Tibial artery (tissue), 4 donors: ENCODE measurements at regions not wholly inside any gene's neighbourhood (a gene's known extent, or its start where the extent isn't known, plus 50 kb on each side); places are given as distances from the start of the nearest gene placed in this dataset.

ENCODE experiments used
- DNase-seq, 2 donors: peaks; one replicate each; pipeline ENCODE4 v3.0.0-alpha.2; 2019
- H3K27ac ChIP-seq, 2 donors: fragments of 200-600 bp; sonication (generic) in 1 of 2; 1 replicate in 1 of 2; 2 replicates in 1 of 2; pipeline ENCODE4 v1.5.1; 2018 to 2019; ENCODE audit warnings: mild to moderate bottlenecking in 1 of 2
- H3K27me3 ChIP-seq, 2 donors: fragments of 200-600 bp; sonication (generic) in 1 of 2; one replicate each; pipeline versions ENCODE4 v1.5.1 to v1.6.0; 2016 to 2019
- H3K36me3 ChIP-seq, 3 donors: fragments of 200-600 bp; sonication (generic) in 2 of 3; one replicate each; pipeline ENCODE4 v1.5.1; 2016 to 2019; ENCODE audit warnings: mild to moderate bottlenecking in 2 of 3
- H3K4me1 ChIP-seq, 4 donors: fragments of 200-600 bp; sonication (generic) in 2 of 4; 1 replicate in 3 of 4; 2 replicates in 1 of 4; pipeline ENCODE4 v1.5.1; 2016 to 2019
- H3K4me3 ChIP-seq, 2 donors: fragments of 200-600 bp; sonication (generic) in 1 of 2; 1 replicate in 1 of 2; 2 replicates in 1 of 2; pipeline ENCODE4 v1.5.1; 2018 to 2019; ENCODE audit warnings: mild to moderate bottlenecking in 2 of 2
- H3K9me3 ChIP-seq, 3 donors: fragments of 200-600 bp; sonication (generic) in 1 of 3; one replicate each; pipeline ENCODE4 v1.5.1; 2016 to 2019
- intact Hi-C: fragments of 100-400 bp; cut with DNase I; formaldehyde crosslinking; loops from one replicate; pipeline ENCODE4 v1.15.0; 2023; ENCODE audit warnings: low total_unique reads
- TF ChIP-seq, protein P1 (sequence below), 2 experiments: fragments of 200-600 bp in 1 of 2; fragments of 450-650 bp in 1 of 2; IDR thresholded peaks; one replicate each; pipeline ENCODE4 v1.5.1; 2017 to 2019; ENCODE audit warnings: antibody characterized with exemption in 2 of 2, mild to moderate bottlenecking in 1 of 2, moderate library complexity in 1 of 2

DNA sequence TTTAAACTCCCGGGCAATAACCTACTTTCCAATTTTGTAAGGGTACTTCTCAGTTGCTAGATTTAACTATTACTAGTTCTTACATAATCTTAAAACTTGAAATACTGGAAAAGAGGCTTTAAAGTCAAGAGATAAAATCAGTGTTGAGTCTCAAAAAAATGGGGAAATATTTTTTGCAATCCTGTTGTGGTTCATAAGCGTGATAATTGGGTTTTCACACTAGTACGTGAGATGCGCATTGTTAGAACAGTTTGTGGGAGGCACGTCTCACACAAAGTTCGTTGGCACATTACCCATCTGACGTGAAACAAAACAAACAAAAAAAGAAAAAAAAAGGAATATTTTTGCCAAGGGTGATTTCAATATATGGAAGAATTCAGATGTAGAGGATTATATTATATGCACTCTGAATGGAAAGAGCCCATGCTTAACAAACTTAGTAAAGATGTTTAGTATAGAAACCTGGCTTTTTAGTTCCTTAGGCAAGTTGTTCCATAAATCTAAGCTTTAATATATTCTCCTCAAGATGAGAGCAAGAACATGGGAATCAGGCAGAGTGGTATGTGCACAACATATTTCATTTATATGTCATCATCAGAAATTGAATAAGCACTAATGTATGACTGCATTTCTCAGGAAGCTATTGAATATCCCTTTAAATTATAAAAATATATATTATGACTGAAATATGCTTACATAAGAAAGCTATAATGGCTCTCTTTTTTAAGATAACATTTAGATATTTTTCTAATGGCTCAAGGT lies 73.9 kb upstream of the TNFSF4 start:
- no peaks in the 10 kb centered on the region for H3K4me1 ChIP-seq
- H3K9me3 ChIP-seq = no peaks in the 10 kb centered on the region
- DNase-seq = no peak
- H3K4me3 ChIP-seq = no peak overlapping the region
- H3K27ac ChIP-seq = no peak overlapping the region
- H3K27me3 ChIP-seq = no peaks in the 10 kb centered on the region
- H3K36me3 ChIP-seq = no peaks in the 10 kb centered on the region
- intact Hi-C loops = no loop called here
- TF ChIP-seq, protein P1, sequence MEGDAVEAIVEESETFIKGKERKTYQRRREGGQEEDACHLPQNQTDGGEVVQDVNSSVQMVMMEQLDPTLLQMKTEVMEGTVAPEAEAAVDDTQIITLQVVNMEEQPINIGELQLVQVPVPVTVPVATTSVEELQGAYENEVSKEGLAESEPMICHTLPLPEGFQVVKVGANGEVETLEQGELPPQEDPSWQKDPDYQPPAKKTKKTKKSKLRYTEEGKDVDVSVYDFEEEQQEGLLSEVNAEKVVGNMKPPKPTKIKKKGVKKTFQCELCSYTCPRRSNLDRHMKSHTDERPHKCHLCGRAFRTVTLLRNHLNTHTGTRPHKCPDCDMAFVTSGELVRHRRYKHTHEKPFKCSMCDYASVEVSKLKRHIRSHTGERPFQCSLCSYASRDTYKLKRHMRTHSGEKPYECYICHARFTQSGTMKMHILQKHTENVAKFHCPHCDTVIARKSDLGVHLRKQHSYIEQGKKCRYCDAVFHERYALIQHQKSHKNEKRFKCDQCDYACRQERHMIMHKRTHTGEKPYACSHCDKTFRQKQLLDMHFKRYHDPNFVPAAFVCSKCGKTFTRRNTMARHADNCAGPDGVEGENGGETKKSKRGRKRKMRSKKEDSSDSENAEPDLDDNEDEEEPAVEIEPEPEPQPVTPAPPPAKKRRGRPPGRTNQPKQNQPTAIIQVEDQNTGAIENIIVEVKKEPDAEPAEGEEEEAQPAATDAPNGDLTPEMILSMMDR (IDR thresholded peaks at IDR 0.05) = no peak

- Histone ChIP-seq H3K27me3 (no peaks in the 10 kb centered on the region), H3K9me3 (no peaks in the 10 kb centered on the region), H3K4me3 (no peak overlapping the region), H3K36me3 (no peaks in the 10 kb centered on the region), H3K4me1 (no peaks in the 10 kb centered on the region), H3K27ac (no peak overlapping the region)
- DNase-seq = no peak
- TF ChIP-seq, protein P1 (IDR thresholded peaks at IDR 0.05) = no peak
- intact Hi-C loops = no loop called here
These were observed 77.9 kb upstream of the TNFSF4 start for GRCh38 chr1:173285048-173285447.

DNA sequence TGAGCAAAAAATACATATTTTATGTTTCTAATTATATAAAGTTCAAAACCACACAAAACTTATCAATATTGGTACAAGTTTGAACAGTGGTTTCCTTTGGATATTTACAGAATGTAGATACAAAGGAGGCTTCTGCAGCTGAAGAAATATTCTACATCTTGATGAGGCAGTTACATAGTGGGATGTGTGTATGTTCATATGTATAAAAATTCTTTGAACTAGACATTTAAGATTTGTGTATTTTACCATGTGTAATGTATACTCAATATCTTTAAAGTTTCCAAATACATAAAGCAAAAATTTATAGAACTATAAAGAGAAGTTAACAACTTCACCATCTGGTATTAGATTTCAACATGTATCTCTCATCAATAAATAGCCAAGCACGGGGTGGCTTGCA lies 80.7 kb upstream of the TNFSF4 start:
- Histone ChIP-seq H3K4me1 (no peaks in the 10 kb centered on the region), H3K27me3 (no peaks in the 10 kb centered on the region), H3K9me3 (peaks cover 0 to 4% (median 0%) of the 10 kb centered on the region in 3 donors), H3K27ac (no peak overlapping the region), H3K4me3 (no peak overlapping the region), H3K36me3 (no peaks in the 10 kb centered on the region)
- no peak for DNase-seq
- TF ChIP-seq, protein P1 (IDR thresholded peaks at IDR 0.05) = no peak
- intact Hi-C loops = no loop called here

DNA sequence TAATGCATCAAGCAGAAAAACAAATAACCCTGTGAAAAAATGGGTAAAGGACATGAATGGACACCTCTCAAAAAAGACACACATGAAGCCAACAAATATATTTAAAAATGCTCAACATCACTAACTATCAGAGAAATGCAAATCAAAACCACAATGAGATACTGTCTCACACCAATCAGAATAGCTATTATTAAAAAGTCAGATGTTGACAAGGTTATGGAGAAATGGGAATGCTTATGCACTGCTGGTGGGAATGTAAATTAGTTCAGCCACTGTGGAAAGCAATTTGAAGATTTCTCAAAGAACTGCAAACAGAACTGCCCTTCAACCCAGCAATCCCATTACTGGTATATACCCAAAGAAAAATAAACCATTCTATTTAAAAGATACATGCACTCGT lies 86.6 kb upstream of the TNFSF4 start:
- H3K9me3 ChIP-seq = peaks cover 0 to 10% (median 0%) of the 10 kb centered on the region in 3 donors
- H3K27me3 ChIP-seq = no peaks in the 10 kb centered on the region
- TF ChIP-seq, protein P1 (IDR thresholded peaks at IDR 0.05) = no peak
- H3K27ac ChIP-seq = no peak overlapping the region
- intact Hi-C loops = no loop called here
- no peak overlapping the region for H3K4me3 ChIP-seq
- no peaks in the 10 kb centered on the region for H3K4me1 ChIP-seq
- no peak for DNase-seq
- H3K36me3 ChIP-seq = no peaks in the 10 kb centered on the region

DNA sequence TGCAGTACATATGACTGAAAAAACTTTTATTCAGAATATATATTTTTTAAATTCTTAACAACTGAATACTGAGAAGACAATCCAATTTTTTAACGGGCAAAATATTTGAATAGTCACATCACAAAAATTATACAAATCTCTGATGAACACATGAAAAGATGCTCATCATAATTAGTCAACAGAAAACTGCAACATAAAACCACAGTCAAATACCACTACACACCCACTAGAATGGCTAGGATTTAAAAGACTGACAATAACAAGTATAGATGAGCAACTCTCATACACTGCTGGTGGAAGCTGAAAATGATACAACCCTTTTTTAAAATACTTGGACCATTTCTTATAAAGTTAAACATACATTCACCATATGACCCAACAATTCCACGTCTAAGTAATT lies 87.7 kb upstream of the TNFSF4 start:
- TF ChIP-seq, protein P1 (IDR thresholded peaks at IDR 0.05) = no peak
- H3K4me3 ChIP-seq = no peak overlapping the region

More for the DNA sequence above, 87.7 kb upstream of the TNFSF4 start:
- intact Hi-C loops = no loop called here
- DNase-seq = no peak
- no peak overlapping the region for H3K27ac ChIP-seq
- H3K4me1 ChIP-seq = no peaks in the 10 kb centered on the region
- H3K27me3 ChIP-seq = no peaks in the 10 kb centered on the region
- peaks cover 0 to 10% (median 0%) of the 10 kb centered on the region in 3 donors for H3K9me3 ChIP-seq
- H3K36me3 ChIP-seq = no peaks in the 10 kb centered on the region
